ENCODE measurements at regions not wholly inside any gene's neighbourhood (a gene's known extent, or its start where the extent isn't known, plus 50 kb on each side); places are given as distances from the start of the nearest gene placed in this dataset.

GRCh38 chr4:148800940-148801339 is 358.7 kb upstream of the NR3C2 start:
- TF ChIP-seq SPI1 (IDR thresholded peaks at IDR 0.05; ENCODE audit: low read depth, low read length), result no peak
- TF ChIP-seq TAF1 (IDR thresholded peaks at IDR 0.05; ENCODE audit: low read depth, low read length), result no peak
- no peak for TF ChIP-seq POLR2AphosphoS5 (IDR thresholded peaks at IDR 0.05; ENCODE audit: low read depth, low read length)
- no peak for TF ChIP-seq POLR2A (IDR thresholded peaks at IDR 0.05; ENCODE audit: low read depth, low read length)
